Transverse colon (tissue), 4 donors: ENCODE measurements at regions not wholly inside any gene's neighbourhood (a gene's known extent, or its start where the extent isn't known, plus 50 kb on each side); places are given as distances from the start of the nearest gene placed in this dataset.

Experiments
- DNase-seq: peaks from one replicate; pipeline ENCODE4 v3.0.0-alpha.2; 2019
- H3K27ac ChIP-seq, 4 donors: fragments of 200-600 bp; sonication (generic); 2 replicates each; pipeline ENCODE4 v1.5.1; 2016 to 2018; ENCODE audit warnings: inconsistent platforms in 4 of 4
- H3K27me3 ChIP-seq: fragments of 200-600 bp; sonication (generic); 2 replicates; pipeline ENCODE4 v1.5.1; 2017; ENCODE audit warnings: inconsistent platforms
- H3K36me3 ChIP-seq, 4 donors: fragments of 200-600 bp; sonication (generic); 2 replicates each; pipeline ENCODE4 v1.5.1; 2017 to 2019; ENCODE audit warnings: inconsistent platforms in 4 of 4
- H3K4me1 ChIP-seq, 4 donors: fragments of 200-600 bp; sonication (generic); 2 replicates each; pipeline ENCODE4 v1.5.1; 2017 to 2020; ENCODE audit warnings: inconsistent platforms in 4 of 4
- H3K4me3 ChIP-seq, 4 donors: fragments of 200-600 bp; sonication (generic); 1 replicate in 1 of 4; 2 replicates in 3 of 4; pipeline versions ENCODE4 v1.5.1 to v1.6.1; 2017 to 2019; ENCODE audit warnings: inconsistent platforms in 4 of 4
- H3K9me3 ChIP-seq, 2 donors: fragments of 200-600 bp; sonication (generic); 2 replicates each; pipeline ENCODE4 v1.5.1; 2017 to 2019; ENCODE audit warnings: inconsistent platforms in 2 of 2
- EP300 ChIP-seq: sonication (generic); formaldehyde crosslinking; IDR thresholded peaks from one replicate; pipeline ENCODE4 v1.6.1; 2017; ENCODE audit warnings: antibody characterized with exemption, low read depth
- POLR2A ChIP-seq: fragments of 450-650 bp; IDR thresholded peaks from one replicate; pipeline ENCODE4 v1.6.1; 2016; ENCODE audit warnings: antibody characterized with exemption, mild to moderate bottlenecking, moderate library complexity
- POLR2AphosphoS5 ChIP-seq, 3 donors: sonication (generic); formaldehyde crosslinking; IDR thresholded peaks; one replicate each; pipeline ENCODE4 v1.6.1; 2016; ENCODE audit warnings: antibody characterized with exemption in 3 of 3
- WGBS, 2 donors: methylation state at CpG; one replicate each; pipeline ENCODE4 v1.1.5; 2018; ENCODE audit warnings: low coverage in 1 of 2; 5-methylcytosine and 5-hydroxymethylcytosine counted together
- in situ Hi-C, 4 donors: fragments of 200-750 bp; cut with MboI; loops; one replicate each; pipeline versions ENCODE4 v1.15.0 to v1.15.1; 2017; ENCODE audit warnings: low sequenced_read_pairs in 3 of 4, low pct_ligation_motif_present in 1 of 4, low pct_unique_long_range_greater_than_20kb in 1 of 4
- intact Hi-C: fragments of 100-400 bp; cut with DNase I; formaldehyde crosslinking; loops from one replicate; pipeline ENCODE4 v1.15.1; 2023; ENCODE audit warnings: low total_unique reads
- TF ChIP-seq, protein P1 (sequence below), 5 experiments: fragments of 200-600 bp in 3 of 5; fragments of 450-650 bp in 2 of 5; sonication (generic) in 3 of 5; IDR thresholded peaks; 1 replicate in 2 of 5; 2 replicates in 3 of 5; pipeline ENCODE4 v1.5.1; 2016 to 2017; ENCODE audit warnings: antibody characterized with exemption in 5 of 5, inconsistent platforms in 3 of 5, mild to moderate bottlenecking in 2 of 5, moderate library complexity in 1 of 5

DNA sequence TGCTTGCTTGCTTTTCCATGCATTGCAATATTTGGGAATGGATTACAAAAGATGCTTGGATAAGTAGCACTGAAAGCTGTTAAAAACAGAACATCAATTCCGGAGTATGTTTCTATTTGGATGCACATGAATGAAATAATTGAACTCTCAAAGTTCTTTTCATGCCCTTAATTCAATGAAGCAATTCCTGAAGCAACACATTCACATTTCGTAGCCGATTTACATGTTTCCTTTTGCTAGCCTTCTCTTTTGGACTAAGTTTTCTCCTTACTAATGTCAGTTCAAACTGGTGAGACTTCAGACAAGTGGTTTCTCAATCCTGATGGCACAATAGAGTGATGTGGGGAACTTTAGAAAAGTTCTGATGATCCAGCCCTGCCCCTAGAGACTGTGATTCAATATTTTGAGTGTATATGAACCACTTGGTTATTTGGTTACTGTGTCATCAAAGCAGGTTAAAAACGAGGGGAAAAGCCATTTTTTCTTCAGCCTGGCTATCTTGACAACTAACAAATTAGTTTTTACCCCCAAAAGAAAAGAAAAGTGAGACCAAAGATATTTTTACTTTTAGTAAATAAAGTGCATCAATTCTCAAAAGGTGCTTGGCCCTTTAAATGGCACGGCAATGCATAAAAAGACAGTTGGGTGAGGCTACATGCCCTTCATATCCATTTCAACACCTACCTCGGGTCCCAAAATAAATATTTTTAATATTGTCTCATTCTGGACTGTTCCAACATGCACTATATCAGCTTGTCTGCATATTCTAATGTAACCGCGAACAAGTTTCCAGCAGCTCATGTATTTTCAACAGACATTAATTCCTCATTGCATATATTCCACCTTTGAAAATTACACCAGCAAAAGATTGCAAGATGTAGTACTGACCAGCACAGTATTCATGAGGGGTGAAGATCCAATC lies 90.1 kb upstream of the RPL34 start:
- Histone ChIP-seq H3K4me1 (peaks cover 0 to 5% (median 3%) of the 10 kb centered on the region in 4 donors), H3K27ac (no peak overlapping the region), H3K27me3 (no peaks in the 10 kb centered on the region), H3K36me3 (no peaks in the 10 kb centered on the region), H3K9me3 (no peaks in the 10 kb centered on the region), H3K4me3 (no peak overlapping the region)
- in situ Hi-C loops: no loop called here
- intact Hi-C loops: no loop called here
- no peak for DNase-seq
- TF ChIP-seq, protein P1, sequence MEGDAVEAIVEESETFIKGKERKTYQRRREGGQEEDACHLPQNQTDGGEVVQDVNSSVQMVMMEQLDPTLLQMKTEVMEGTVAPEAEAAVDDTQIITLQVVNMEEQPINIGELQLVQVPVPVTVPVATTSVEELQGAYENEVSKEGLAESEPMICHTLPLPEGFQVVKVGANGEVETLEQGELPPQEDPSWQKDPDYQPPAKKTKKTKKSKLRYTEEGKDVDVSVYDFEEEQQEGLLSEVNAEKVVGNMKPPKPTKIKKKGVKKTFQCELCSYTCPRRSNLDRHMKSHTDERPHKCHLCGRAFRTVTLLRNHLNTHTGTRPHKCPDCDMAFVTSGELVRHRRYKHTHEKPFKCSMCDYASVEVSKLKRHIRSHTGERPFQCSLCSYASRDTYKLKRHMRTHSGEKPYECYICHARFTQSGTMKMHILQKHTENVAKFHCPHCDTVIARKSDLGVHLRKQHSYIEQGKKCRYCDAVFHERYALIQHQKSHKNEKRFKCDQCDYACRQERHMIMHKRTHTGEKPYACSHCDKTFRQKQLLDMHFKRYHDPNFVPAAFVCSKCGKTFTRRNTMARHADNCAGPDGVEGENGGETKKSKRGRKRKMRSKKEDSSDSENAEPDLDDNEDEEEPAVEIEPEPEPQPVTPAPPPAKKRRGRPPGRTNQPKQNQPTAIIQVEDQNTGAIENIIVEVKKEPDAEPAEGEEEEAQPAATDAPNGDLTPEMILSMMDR (IDR thresholded peaks at IDR 0.05): no peak
- TF ChIP-seq POLR2AphosphoS5 (IDR thresholded peaks at IDR 0.05) (no peak), EP300 (no peak)
- 73 to 85% methylated on average over 8 of the region's 8 CpGs for WGBS, 2 donors

DNA sequence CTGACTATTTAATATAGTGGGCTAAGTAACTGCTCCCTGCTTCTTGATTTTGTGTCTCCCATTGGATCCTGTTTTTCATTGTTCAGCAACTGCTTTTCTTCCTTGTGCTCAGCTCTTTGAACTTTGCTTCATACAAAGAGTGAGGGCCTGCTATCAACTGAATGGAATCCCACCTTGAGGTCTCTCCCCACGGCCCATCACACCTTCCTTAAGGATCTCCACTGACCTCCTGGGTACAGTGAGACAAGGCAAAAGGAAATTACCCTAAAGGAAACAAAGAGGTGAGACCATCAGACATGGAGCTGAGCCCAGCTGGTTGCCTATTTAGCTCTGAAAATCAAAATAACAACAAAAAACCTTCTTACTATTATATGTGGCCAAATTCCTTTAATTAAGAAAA lies 91.3 kb upstream of the RPL34 start:
- H3K9me3 ChIP-seq: no peaks in the 10 kb centered on the region
- H3K4me1 ChIP-seq: peaks cover 0 to 5% (median 2%) of the 10 kb centered on the region in 4 donors
- H3K36me3 ChIP-seq: no peaks in the 10 kb centered on the region
- no peak overlapping the region for H3K4me3 ChIP-seq
- in situ Hi-C loops (no loop called here), intact Hi-C loops (no loop called here)
- no peak for DNase-seq
- no peak overlapping the region for H3K27ac ChIP-seq
- TF ChIP-seq, protein P1 (IDR thresholded peaks at IDR 0.05): no peak
- TF ChIP-seq POLR2A (no peak), EP300 (no peak), POLR2AphosphoS5 (IDR thresholded peaks at IDR 0.05) (no peak)
- no peaks in the 10 kb centered on the region for H3K27me3 ChIP-seq
- 64 to 71% methylated on average over 1 of the region's 1 CpG for WGBS, 2 donors

DNA sequence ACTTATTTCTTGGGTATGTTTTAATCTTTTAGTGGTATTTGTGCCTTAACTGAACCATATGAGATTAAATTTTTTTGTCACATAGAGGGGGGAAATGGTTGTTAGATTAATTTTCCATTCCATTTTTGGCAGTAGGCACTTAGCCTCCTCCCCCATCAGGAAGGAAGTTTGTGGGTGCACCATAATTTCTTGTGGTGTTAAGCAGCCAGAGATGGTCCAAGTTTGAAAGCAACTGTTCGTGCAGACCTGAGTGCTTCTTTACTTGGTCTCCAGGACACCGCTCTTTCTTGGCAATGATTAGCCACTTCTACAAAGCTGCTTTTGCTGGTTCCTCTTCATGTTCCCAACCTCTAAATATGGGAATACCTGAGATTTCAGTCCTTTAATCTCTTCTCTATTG lies 92.7 kb upstream of the RPL34 start:
- intact Hi-C loops: no loop called here
- Histone ChIP-seq H3K27ac (no peak overlapping the region), H3K27me3 (no peaks in the 10 kb centered on the region), H3K9me3 (no peaks in the 10 kb centered on the region), H3K4me3 (no peak overlapping the region), H3K4me1 (no peaks in the 10 kb centered on the region), H3K36me3 (no peaks in the 10 kb centered on the region)
- TF ChIP-seq POLR2A: no peak
- no peak for TF ChIP-seq POLR2AphosphoS5 (IDR thresholded peaks at IDR 0.05)
- no peak for TF ChIP-seq EP300
- TF ChIP-seq, protein P1 (IDR thresholded peaks at IDR 0.05): no peak
- WGBS, 2 donors: 69 to 71% methylated on average over 1 to 2 of the region's 2 CpGs
- DNase-seq: no peak
- in situ Hi-C loops: no loop called here

DNA sequence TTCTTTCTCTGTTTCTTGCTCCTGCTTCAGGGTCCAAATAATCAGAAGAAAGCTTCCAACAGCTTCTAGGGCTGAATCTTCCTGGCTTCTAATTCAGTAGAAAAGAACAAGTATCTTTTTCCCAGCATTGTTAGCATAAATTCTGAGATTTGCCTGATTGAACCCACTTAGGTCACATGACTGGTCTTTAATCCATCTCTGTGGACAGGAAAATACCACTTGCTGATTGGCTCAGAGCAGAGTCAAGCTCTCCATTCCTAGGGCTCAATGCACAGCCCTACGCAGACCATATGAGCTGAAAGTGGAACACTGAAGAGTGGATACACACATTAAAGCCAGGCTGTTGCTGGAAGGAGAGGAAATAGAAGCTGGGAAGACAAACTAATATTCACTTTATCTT lies 99.6 kb upstream of the RPL34 start:
- intact Hi-C loops: no loop called here
- no peak overlapping the region for H3K4me3 ChIP-seq
- no peak overlapping the region for H3K27ac ChIP-seq
- WGBS, 2 donors: 60 to 84% methylated on average over 1 of the region's 1 CpG
- no peaks in the 10 kb centered on the region for H3K36me3 ChIP-seq
- TF ChIP-seq POLR2A: no peak
- TF ChIP-seq POLR2AphosphoS5 (IDR thresholded peaks at IDR 0.05): no peak
- TF ChIP-seq EP300: no peak
- TF ChIP-seq, protein P1 (IDR thresholded peaks at IDR 0.05): no peak
- no peak for DNase-seq
- no peaks in the 10 kb centered on the region for H3K27me3 ChIP-seq
- H3K9me3 ChIP-seq: no peaks in the 10 kb centered on the region
- in situ Hi-C loops: no loop called here
- peaks cover 0 to 3% (median 0%) of the 10 kb centered on the region in 4 donors for H3K4me1 ChIP-seq
